IPS DF 4.7 (cell line): ENCODE measurements at regions not wholly inside any gene's neighbourhood (a gene's known extent, or its start where the extent isn't known, plus 50 kb on each side); places are given as distances from the start of the nearest gene placed in this dataset.
"Not testable (repeated sequence)": the region's sequence is repeated elsewhere in the genome, so short reads cannot be mapped to it uniquely, and the experiment has no call there.

ENCODE experiments used
- DNase-seq: peaks from one replicate; pipeline ENCODE4 v3.0.0-alpha.2; 2013; ENCODE audit warnings: low spot score; ENCODE audit errors: extremely low read depth

DNA sequence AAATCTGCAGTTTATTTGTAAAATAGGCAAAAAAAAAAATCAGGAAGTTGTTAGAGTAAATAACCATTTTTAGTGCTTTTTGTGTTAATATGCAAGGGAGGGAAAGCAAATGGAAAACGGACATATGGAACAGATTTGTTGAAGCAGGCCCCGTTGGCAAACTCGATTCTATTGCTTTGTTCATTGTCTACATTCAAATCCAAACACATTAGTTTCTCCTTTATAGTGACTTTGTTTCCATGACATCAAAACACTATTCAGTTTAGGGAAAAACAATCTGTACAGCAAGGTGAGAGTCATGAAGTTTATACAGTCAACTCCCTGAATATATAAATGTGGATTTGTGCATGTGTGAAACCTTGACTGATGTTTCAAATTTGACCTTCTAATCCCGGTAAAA is 142.2 kb downstream of the FAM47A start:
- no peak for DNase-seq

DNA sequence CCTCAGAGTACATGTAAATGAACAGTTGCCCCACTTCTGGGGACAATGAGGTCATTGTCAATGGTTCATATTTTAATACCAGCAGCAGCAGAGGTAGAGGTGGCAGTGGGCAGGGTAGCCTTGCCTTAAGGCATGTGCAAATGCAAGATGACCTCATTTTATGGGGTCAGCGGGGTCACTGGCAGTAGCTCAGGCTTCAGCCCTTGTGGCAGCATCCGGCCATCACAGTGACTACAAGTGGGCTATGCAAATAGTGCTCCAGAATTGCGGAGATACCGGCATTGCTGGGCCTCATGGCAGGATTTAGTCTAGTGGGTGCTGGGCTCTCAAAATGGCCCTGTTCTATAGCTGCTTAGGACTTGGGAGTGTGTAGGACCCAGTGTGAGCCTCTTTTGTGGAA is 144.7 kb downstream of the FAM47A start:
- DNase-seq, result no peak

DNA sequence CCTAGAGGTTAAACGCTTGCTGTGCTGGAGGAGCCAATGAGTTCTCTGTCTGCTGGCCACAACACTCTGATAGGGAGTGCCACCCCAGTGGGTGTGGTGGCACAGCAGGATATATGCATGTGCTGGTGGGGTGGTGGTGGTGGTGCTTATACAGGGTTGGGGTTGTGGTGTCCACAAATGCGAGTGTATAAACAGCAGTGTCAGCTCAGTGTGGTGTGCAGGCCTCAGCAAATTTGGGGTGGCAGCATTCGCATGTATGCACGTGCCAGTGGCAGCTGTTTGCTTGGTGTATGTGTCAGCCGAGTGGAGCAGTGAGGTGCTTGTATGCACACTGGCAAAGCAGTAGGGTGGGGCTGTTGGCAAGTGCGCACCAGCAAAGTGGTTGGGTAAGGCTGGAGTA is 157.4 kb downstream of the FAM47A start:
- no peak for DNase-seq

DNA sequence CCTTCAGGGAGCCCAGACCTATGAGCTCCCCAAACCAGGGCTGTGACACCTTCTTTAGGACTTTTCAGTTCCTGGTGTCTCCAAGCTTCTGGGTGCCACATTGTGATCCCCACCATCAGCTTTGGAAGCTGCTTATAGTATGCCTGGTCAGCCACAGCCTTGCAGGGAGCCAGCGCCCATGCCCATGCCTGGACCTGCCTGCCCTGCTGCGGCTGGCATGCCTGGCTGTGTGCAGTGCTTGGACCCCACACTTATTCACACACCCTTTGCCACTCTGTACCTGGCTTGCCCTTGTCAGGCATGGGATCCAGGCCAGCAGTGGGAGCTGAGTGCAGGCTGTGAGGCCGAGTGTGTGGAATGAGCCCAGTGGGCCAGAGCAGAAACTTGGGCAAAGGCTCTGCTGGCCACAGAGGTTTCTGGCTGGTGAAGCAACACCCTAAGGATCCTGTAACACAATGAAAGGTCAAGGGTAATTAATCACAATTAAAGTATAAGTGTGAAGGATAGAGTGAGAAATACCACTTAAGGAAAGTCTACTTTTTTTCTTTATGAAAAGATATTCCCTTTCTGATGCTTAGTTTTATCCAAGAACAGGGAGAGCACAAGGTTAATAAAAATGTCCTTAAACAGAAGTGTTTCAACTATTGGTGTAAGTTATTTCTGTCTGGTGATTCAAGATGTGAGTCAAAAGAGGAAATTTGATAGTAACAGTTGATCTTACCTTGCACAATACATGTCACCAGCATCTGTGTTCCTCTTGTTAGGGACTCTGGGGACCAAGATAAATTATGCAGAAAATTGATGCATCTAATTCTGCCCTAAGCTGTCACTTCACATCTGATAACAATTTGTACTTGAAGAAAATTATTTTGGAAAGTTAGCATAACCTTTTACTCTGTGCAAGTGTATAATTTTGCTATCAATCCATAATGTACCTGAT is 161.8 kb downstream of the FAM47A start:
- DNase-seq, result no peak

DNA sequence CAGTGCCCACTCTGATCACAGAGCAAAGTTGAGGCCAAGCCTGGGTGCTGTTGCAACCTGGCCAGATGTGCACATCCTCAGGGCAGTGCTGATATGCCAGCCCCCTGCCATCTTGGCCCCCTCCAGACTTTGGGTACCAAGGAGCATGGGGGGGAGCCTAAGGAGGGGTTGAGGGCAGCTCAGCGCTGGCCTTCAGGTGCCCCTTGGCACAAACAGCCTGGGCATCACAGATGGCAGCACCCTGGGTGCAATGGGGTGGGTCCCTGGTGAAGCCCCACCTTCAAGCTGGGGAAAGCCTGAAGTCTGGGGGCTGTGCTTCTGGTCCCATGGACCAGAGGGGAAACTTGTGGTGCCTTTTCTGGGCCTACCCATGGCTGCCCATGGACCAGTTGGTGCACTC is 163.0 kb downstream of the FAM47A start:
- DNase-seq, result no peak

DNA sequence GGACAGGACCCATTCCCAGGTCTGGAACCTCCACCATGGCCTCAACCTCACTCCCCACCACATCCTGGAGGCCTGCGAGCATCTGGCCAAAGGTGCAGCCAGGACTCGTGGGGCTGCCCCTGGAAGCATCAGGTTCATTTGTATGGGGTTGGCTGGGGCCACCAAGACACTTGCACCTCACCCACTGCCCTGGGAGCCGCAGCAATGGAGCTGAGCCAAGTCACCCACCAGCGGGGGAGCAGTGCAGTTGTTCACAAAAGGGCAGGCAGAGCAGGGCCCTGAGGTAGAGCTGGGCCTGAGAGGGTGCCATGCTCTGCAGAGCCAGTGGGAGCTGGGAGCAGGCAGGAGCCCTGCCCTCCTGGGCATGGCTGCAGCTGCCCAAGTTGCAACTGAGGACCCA is 163.5 kb downstream of the FAM47A start:
- no peak for DNase-seq

DNA sequence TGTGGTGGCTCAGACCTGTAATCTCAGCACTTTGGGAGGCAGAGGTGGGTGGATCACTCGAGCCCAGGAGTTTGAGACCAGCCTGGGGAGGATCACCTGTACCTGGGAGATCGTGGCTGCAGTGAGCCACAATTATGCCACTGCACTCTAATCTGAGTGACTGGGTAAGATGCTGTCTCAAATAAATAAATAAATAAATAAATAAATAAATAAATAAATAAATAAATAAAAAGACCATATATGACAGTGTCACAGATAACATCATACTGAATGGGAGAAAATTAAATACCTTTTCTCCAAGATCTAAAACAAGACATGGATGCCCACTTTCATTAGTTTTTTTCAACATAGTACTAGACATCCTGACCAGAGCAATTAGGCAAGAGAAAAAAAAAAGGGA is 182.8 kb downstream of the FAM47A start:
- no peak for DNase-seq

DNA sequence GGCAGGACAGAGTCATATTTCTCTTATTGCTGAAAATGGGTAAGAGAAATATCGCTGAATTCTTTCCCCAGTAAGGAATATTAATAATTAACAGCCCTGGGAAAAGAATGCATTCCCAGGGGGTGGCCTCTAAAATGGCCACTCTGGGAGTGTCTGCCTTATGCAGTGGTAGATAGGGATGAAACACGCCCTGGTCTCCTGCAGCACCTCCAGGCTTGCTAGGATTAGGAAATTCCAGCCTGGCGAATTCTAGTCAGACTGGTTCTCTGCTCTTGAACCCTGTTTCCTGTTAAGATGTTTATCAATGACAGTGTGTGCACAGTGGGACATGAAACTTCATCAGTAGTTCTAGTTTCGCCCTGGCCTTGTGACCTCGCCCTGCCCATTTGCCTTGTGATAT is 205.9 kb downstream of the FAM47A start:
- not testable (repeated sequence) for DNase-seq

DNA sequence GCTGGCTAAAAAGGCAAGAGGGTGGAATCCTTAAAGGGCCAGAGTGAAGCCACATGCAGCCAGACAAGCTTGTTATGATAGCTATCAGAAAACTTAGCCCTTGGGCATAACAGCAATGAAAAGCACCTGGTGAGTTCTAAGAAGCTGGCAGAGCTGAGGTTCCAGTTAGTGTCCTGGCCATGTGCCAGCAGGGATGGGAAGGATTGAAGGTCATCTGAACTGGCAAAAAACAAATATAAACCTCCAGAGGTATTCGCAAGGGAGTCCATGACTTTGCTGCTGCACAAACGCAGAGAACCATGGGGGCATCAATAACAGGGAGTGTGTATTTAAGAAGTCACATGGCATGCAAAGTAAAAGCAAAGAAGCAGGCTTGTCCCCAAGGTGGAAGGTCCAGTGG is 208.9 kb downstream of the FAM47A start:
- DNase-seq, result no peak

DNA sequence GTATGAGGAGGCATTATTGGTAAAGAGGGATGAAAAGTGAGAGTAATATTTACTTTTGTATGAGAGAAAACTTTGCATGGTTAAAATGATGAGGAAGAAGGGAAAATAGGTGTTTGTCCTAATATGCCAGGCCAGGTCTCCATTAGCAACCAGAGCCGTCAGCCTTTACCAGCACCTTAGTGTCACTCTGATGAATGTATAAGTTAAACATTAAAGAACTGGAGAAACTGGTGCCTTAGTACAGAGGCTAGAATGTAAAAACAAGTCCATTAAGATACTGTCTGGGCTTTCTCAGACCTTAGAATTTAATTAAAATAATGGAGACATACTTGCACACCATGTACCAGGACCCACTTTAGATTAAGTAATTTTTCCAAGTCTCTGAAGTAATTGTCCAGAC is 222.3 kb downstream of the FAM47A start:
- DNase-seq, result no peak

DNA sequence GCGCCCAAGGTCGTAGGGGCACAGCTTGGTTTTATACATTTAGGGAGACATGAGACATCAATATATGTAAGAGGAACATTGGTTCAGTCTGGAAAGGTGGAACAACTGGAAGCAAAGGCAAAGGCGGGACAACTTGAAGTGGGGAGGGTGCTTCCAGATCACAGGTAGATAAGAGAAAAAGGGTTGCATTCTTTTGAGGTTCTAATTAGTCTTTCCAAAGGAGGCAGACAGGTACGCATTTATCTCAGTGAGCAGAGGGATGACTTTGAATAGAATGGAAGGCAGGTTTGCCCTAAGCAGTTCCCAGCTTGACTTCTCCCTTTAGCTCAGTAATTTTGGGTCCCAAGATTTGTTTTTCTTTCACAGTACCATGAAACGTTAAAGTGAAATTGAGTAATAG is 223.2 kb downstream of the FAM47A start:
- DNase-seq, result no peak

DNA sequence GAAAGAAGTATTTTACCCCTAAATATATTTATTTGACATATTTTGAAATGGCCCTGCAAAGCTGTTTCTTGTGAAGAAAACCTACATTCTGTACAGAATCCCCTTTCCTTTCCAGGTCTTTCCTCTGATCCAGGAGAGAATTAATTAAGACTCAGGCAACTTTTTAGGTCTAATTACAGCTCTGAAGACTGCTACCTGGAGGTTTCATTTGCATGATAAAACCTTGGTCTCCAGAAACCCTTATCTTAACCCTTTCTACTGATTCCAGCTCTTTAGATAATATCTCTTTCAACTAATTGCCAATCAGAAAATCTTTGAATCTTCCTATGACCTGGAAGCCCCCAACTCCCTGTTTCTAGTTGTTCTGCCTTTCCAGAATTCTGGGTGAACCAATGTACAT is 224.0 kb downstream of the FAM47A start:
- DNase-seq, result no peak

DNA sequence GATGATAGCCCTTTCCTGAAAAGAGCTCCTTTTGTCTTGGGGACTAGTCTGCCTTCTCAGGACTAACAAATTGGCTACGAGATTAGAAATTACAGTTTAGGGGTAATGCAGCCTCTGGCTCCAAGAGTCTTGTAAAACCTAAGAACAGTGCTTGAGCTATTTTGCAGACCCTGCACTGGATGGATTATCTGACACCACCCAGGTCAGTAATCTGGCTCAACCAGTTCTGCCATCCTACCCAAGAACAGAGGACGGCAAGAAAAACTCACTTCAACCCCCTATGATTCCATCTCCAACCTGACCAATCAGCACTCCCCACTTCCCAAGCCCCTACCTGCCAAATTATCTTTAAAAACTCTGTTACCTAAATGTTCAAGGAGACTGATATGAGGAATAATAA is 225.1 kb downstream of the FAM47A start:
- DNase-seq, result no peak

DNA sequence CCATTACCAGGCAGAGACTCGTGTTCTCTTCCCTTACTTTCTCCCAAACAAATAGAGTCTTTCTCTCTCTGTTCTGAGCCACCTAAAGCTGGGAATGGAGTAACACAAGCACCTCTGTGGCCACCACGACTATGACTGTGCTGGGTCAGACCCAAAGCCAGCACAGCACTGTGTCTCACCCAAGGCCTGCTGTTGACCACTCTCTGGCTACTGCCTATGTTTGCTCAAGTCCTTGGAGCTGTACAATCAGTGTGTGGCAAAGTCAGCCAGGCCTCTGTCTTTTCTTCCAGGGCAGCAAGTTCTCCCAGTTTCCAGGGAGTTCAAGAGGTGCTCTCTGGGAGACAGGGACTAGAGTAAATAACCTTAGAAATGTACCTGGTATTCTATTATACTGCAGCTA is 239.4 kb downstream of the FAM47A start:
- no peak for DNase-seq

DNA sequence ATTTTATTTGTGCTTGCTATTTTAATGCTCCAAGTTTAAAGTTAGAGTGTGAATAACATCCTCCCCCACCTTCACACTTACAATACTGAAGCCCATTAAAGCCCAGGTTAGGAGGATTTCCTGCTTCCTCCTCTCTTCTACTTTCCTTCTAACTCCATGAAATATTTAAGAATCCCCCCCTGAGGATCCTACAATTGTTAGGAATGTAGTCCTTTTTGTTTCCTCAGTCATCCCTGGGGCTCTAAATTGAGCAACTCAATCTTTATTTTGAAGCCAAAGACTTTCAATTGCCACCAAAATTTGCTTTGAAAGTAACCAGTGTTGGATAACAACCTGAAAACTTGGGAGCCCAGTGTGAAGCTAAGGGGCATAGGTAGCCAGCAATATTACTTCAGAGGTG is 276.9 kb downstream of the FAM47A start:
- peak; percentile 5 for DNase-seq

DNA sequence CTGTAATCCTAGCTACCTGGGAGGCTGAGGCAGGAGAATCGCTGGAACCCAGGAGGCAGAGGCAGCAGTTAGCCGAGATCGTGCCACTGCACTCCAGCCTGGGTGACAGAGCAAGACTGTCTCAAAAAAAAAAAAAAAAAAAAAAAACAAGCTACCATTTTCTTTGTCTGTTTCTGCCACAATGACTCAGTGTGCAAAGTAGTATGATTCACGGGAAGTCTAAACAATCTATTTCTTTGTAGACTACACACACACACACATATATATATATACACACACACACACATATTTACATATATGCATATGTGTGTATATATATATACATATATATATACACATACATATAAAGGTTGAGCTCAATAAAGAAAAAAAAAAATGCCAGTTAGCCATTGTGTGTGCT is 280.0 kb downstream of the FAM47A start:
- DNase-seq, result not testable (repeated sequence)

DNA sequence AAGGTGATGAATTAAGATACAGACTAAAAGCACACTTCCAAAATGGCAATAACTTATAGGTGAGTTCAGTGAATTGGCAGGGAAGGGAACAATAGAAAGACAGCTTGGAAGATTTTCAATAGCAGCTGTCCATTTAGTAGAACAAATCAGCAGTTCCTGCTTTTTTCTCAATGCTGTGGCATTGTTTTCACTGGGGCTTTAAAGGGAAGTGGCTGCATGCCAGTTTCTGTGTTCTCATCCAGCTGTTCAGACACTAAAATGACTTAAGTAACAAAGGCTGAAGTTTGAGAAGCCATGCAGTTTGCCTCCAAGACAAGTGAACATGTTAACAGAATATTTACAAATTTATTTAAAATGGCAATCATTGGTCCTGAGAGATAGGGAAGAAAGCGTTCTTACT is 291.9 kb downstream of the FAM47A start:
- no peak for DNase-seq

DNA sequence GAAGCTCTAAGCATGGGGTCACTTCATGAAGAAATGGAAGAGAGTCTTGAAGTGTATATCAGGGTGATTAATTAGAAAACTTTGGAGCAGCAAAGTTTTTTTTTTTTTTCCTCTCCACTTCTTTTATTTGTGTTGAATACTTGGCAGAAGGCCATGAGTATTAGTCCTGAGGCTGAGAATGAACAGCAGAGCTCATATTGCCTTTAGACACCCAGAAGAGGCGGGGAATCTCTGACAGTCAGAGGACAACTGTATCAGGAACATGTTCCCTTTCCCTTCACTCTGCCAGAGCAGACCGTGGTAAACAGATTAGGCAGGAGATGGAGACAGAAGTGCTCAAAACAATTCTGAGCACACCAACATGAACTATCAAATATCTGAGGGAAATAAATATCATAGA is 300.9 kb downstream of the FAM47A start:
- DNase-seq, result no peak

DNA sequence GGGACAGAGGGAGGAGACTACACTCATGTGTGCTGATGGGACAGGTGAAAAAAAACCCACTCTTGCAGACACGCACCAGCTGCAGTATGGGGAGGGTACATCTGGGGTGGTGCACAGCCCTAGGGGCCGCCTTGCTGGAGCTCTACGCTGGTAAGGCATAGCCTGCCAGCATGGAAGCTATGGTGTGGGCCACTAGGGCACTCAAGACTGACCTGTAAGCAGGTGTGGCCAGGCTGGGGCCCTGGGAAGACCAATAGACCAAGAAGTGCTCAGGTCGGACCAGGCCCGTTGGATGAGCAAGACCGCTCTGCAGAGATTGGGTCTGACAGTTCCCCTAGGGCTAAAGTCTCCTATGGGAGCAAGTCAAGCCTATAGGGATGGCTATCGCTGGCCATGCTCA is 314.8 kb downstream of the FAM47A start:
- no peak for DNase-seq

DNA sequence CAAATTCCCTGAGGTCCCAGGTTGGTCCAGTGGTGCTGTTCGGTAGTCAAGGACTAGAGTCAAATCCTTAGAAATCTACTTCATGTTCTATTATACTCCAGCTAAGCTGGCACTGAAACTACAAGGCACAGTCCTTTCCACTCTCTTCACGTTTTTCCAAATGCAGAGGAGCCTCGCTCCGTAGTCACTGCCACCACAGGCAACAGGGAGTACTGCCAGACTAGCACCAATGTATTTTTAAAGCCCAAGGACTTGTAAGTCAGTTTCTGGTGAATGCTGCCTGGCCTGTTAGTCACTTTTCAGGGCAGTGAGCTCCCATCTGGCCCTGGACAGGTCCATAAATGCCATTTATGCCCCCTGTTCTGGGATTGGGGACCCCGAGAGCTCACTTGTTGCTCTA is 323.5 kb downstream of the FAM47A start:
- DNase-seq, result no peak

DNA sequence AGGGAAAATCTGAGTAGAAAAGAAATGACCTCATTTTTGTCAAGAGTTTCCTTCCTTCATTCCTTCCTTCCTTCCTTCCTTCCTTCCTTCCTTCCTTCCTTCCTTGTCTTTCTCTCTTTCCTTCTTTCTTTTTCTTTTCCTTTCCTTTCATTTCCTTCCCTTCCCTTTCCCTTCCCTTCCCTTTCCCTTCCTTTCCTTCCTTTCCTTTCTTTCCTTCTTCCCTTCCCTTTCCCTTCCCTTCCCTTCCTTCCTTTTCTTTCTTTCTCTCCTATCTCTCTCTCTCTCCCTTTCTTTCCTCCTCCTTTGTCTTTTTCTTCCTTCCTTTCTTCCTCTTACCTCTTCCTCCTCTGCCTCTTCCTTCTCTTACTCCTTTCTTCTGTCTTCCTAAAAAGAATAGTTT is 347.6 kb downstream of the FAM47A start:
- no peak for DNase-seq

DNA sequence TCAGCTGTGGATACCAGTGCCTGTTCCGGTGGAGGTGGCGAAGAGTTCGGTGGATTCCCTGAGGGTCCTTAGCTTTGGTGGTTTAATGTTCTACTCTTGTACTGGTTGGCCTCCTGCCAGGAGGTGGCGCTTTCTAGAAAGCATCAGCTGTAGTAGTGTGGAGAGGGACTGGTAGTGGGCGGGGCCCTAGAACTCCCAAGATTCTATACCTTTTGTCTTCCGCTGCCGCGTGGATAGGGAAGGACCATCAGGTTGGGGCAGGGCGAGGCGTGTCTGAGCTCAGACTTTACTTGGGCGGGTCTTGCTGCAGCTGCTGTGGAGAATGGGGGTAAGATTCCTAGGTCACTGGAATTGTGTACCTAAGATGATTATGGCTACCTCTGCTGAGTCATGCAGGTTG is 390.3 kb downstream of the FAM47A start:
- DNase-seq, result no peak

DNA sequence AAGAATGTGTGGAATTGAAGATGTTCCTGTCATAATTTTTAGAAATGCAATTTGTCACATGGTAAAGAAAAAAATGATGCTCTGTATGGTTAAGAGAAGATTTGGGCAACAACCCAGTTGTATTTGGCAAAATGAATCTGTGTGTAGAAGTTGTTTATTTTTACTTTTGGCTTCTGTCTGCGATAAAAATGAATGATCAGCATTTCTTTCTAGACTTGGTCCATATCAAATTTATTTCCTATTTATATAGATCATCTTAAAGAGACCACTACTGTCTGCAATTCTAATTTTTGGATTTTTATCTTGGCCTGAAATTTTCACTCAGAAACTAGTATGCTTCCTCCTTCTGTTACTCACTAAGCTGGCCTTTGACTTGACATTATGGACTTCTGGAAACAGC is 396.9 kb downstream of the FAM47A start:
- no peak for DNase-seq
